ENCODE measurements at regions not wholly inside any gene's neighbourhood (a gene's known extent, or its start where the extent isn't known, plus 50 kb on each side); places are given as distances from the start of the nearest gene placed in this dataset.

GRCh38 chr12:107393043-107393717 lies 292.4 kb upstream of the PWP1 start:
- Histone ChIP-seq H3K36me3 (ENCODE audit: control insufficient read depth in 4 of 4, insufficient read depth in 4 of 4, low read length in 4 of 4) (no peaks in the 10 kb centered on the region), H3K9ac (ENCODE audit: insufficient read depth in 1 of 2, low read length in 2 of 2) (no peak overlapping the region), H3K9me3 (ENCODE audit: control insufficient read depth in 4 of 4, insufficient read depth in 3 of 4, low read length in 3 of 4) (peaks cover 0 to 9% (median 0%) of the 10 kb centered on the region in 4 donors), H3K27ac (ENCODE audit: low read depth in 1 of 2, low read length in 1 of 2) (no peak overlapping the region), H3K27me3 (ENCODE audit: control insufficient read depth in 3 of 3, insufficient read depth in 3 of 3, low read length in 2 of 3) (no peaks in the 10 kb centered on the region), H3K4me1 (ENCODE audit: control insufficient read depth in 5 of 5, insufficient read depth in 5 of 5, low read length in 5 of 5) (no peaks in the 10 kb centered on the region), H3K4me3 (no peak overlapping the region)
- TF ChIP-seq CTCF (IDR thresholded peaks at IDR 0.05; ENCODE audit: control extremely low read depth, extremely low read depth): no peak
- ATAC-seq (ENCODE audit: insufficient read depth, low FRiP score) (no peak), DNase-seq (peak in 2 of 3 donors; percentile 12 to 20)
- 74 to 84% methylated on average over 10 of the region's 10 CpGs for WGBS, 2 donors

GRCh38 chr12:107394693-107395092 lies 290.9 kb upstream of the PWP1 start:
- WGBS, 2 donors: 72 to 82% methylated on average over 3 of the region's 3 CpGs
- H3K4me1 ChIP-seq (ENCODE audit: control insufficient read depth in 5 of 5, insufficient read depth in 5 of 5, low read length in 5 of 5): no peaks in the 10 kb centered on the region
- no peak overlapping the region for H3K9ac ChIP-seq (ENCODE audit: insufficient read depth in 1 of 2, low read length in 2 of 2)
- H3K36me3 ChIP-seq (ENCODE audit: control insufficient read depth in 4 of 4, insufficient read depth in 4 of 4, low read length in 4 of 4): no peaks in the 10 kb centered on the region
- peaks cover 0 to 5% (median 0%) of the 10 kb centered on the region in 4 donors for H3K9me3 ChIP-seq (ENCODE audit: control insufficient read depth in 4 of 4, insufficient read depth in 3 of 4, low read length in 3 of 4)
- no peaks in the 10 kb centered on the region for H3K27me3 ChIP-seq (ENCODE audit: control insufficient read depth in 3 of 3, insufficient read depth in 3 of 3, low read length in 2 of 3)
- H3K27ac ChIP-seq (ENCODE audit: low read depth in 1 of 2, low read length in 1 of 2): no peak overlapping the region
- DNase-seq (no peak), ATAC-seq (ENCODE audit: insufficient read depth, low FRiP score) (no peak)
- TF ChIP-seq CTCF (IDR thresholded peaks at IDR 0.05; ENCODE audit: control extremely low read depth, extremely low read depth): no peak
- H3K4me3 ChIP-seq: no peak overlapping the region

- Histone ChIP-seq H3K36me3 (ENCODE audit: control insufficient read depth in 4 of 4, insufficient read depth in 4 of 4, low read length in 4 of 4) (no peaks in the 10 kb centered on the region), H3K4me1 (ENCODE audit: control insufficient read depth in 5 of 5, insufficient read depth in 5 of 5, low read length in 5 of 5) (no peaks in the 10 kb centered on the region), H3K4me3 (no peak overlapping the region), H3K27me3 (ENCODE audit: control insufficient read depth in 3 of 3, insufficient read depth in 3 of 3, low read length in 2 of 3) (no peaks in the 10 kb centered on the region), H3K27ac (ENCODE audit: low read depth in 1 of 2, low read length in 1 of 2) (no peak overlapping the region), H3K9ac (ENCODE audit: insufficient read depth in 1 of 2, low read length in 2 of 2) (no peak overlapping the region), H3K9me3 (ENCODE audit: control insufficient read depth in 4 of 4, insufficient read depth in 3 of 4, low read length in 3 of 4) (no peaks in the 10 kb centered on the region)
- no peak for TF ChIP-seq CTCF (IDR thresholded peaks at IDR 0.05; ENCODE audit: control extremely low read depth, extremely low read depth)
- no peak for ATAC-seq (ENCODE audit: insufficient read depth, low FRiP score)
- WGBS, 2 donors: 64 to 65% methylated on average over 3 of the region's 3 CpGs
- DNase-seq: no peak
Measured at GRCh38 chr12:107395817-107396216, 289.8 kb upstream of the PWP1 start.

- no peak overlapping the region for H3K9ac ChIP-seq (ENCODE audit: insufficient read depth in 1 of 2, low read length in 2 of 2)
- no peaks in the 10 kb centered on the region for H3K27me3 ChIP-seq (ENCODE audit: control insufficient read depth in 3 of 3, insufficient read depth in 3 of 3, low read length in 2 of 3)
- ATAC-seq (ENCODE audit: insufficient read depth, low FRiP score): no peak
- no peaks in the 10 kb centered on the region for H3K4me1 ChIP-seq (ENCODE audit: control insufficient read depth in 5 of 5, insufficient read depth in 5 of 5, low read length in 5 of 5)
- no peak overlapping the region for H3K4me3 ChIP-seq
- TF ChIP-seq CTCF (IDR thresholded peaks at IDR 0.05; ENCODE audit: control extremely low read depth, extremely low read depth): no peak
- no peak for DNase-seq
- H3K36me3 ChIP-seq (ENCODE audit: control insufficient read depth in 4 of 4, insufficient read depth in 4 of 4, low read length in 4 of 4): no peaks in the 10 kb centered on the region
- no peaks in the 10 kb centered on the region for H3K9me3 ChIP-seq (ENCODE audit: control insufficient read depth in 4 of 4, insufficient read depth in 3 of 4, low read length in 3 of 4)
- WGBS, 2 donors: 63 to 74% methylated on average over 7 of the region's 7 CpGs
- H3K27ac ChIP-seq (ENCODE audit: low read depth in 1 of 2, low read length in 1 of 2): no peak overlapping the region
Measured at GRCh38 chr12:107396991-107397390, 288.6 kb upstream of the PWP1 start.

Measured in lung (tissue), 11 donors.